ENCODE measurements at regions not wholly inside any gene's neighbourhood (a gene's known extent, or its start where the extent isn't known, plus 50 kb on each side); places are given as distances from the start of the nearest gene placed in this dataset.

- no peak for TF ChIP-seq POLR2A (IDR thresholded peaks at IDR 0.05; ENCODE audit: low read depth, low read length)
- no peak for TF ChIP-seq CTCF (conservative IDR thresholded peaks at IDR 0.05; ENCODE audit: low read depth, low read length)
- no peak for TF ChIP-seq BHLHE40 (IDR thresholded peaks at IDR 0.05; ENCODE audit: low read depth, low read length)
- no peak for TF ChIP-seq CEBPB (IDR thresholded peaks at IDR 0.05; ENCODE audit: low read depth, low read length)
These were observed 194.0 kb downstream of the MBD2 start for GRCh38 chr18:54030434-54030833.

Data from IMR-90 (cell line).